GM12878 (cell line): ENCODE measurements at regions not wholly inside any gene's neighbourhood (a gene's known extent, or its start where the extent isn't known, plus 50 kb on each side); places are given as distances from the start of the nearest gene placed in this dataset.

Experiments
- ESRRA ChIP-seq: IDR thresholded peaks from 2 replicates; pipeline ENCODE4 v1.6.1; 2012; ENCODE audit warnings: mild to moderate bottlenecking, low read length, improper control_type of control experiment
- POLR2A ChIP-seq: IDR thresholded peaks from 2 replicates; pipeline ENCODE4 v1.6.1; 2011; ENCODE audit warnings: low read depth, mild to moderate bottlenecking, low read length
- RBBP5 ChIP-seq: fragments of 200-600 bp; sonication (generic); conservative IDR thresholded peaks from 2 replicates; pipeline ENCODE4 v1.6.1; 2016
- STAT3 ChIP-seq: IDR thresholded peaks from 2 replicates; pipeline ENCODE4 v1.6.1; 2011; ENCODE audit warnings: low read depth, low read length, improper control_type of control experiment
- ZBED1 ChIP-seq: IDR thresholded peaks from 2 replicates; pipeline ENCODE4 v1.6.1; 2016; ENCODE audit warnings: borderline replicate concordance
- TF ChIP-seq, protein P1 (sequence below), 3 experiments: IDR thresholded peaks in 2 of 3; conservative IDR thresholded peaks in 1 of 3; 2 replicates each; pipeline ENCODE4 v1.5.1; 2011; ENCODE audit warnings: low read depth in 3 of 3, low read length in 3 of 3, mild to moderate bottlenecking in 3 of 3, control low read depth in 2 of 3, moderate library complexity in 2 of 3, inconsistent platforms in 1 of 3, mixed read lengths in 1 of 3; ENCODE audit not compliant: control insufficient read depth in 2 of 3, insufficient read depth in 1 of 3; ENCODE audit errors: extremely low read depth in 1 of 3

DNA sequence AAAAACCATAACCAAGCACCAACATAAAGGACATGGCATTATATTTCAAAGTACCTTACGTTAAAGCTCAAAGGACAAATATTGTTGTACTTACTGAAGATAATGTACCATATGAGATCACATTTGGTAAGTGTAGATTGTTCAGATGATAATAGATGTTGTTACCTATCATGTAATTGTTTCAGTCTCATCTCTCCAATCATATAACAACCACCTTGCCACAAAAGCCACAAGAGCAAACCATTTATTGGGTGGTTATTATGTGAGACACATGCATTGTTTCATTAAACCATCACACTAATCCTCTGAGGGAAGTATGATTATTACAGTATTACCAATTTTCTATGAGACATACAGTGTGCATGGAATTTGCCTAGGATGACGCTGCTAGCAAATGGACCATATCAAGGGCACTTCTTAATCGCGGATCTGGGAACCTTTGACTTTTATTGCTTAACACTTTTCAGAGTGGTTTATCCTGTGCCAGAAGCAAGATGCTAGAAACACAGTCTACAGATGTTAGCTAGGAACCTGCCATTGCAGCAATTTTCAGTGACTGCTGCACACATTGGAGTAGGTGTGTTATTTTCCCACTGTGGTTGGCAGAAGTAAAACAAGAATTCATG is 149.8 kb upstream of the AKIRIN2 start:
- no peak for TF ChIP-seq ZBED1
- TF ChIP-seq, protein P1, sequence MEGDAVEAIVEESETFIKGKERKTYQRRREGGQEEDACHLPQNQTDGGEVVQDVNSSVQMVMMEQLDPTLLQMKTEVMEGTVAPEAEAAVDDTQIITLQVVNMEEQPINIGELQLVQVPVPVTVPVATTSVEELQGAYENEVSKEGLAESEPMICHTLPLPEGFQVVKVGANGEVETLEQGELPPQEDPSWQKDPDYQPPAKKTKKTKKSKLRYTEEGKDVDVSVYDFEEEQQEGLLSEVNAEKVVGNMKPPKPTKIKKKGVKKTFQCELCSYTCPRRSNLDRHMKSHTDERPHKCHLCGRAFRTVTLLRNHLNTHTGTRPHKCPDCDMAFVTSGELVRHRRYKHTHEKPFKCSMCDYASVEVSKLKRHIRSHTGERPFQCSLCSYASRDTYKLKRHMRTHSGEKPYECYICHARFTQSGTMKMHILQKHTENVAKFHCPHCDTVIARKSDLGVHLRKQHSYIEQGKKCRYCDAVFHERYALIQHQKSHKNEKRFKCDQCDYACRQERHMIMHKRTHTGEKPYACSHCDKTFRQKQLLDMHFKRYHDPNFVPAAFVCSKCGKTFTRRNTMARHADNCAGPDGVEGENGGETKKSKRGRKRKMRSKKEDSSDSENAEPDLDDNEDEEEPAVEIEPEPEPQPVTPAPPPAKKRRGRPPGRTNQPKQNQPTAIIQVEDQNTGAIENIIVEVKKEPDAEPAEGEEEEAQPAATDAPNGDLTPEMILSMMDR (IDR thresholded peaks at IDR 0.05 in 2 of 3, conservative IDR thresholded peaks at IDR 0.05 in 1 of 3; ENCODE audit: control insufficient read depth in 2 of 3, extremely low read depth in 1 of 3, insufficient read depth in 1 of 3, low read depth in 3 of 3, low read length in 3 of 3) = no peak
- no peak for TF ChIP-seq POLR2A
- no peak for TF ChIP-seq STAT3
- TF ChIP-seq RBBP5 = no peak
- TF ChIP-seq ESRRA = no peak
